ENCODE measurements at regions not wholly inside any gene's neighbourhood (a gene's known extent, or its start where the extent isn't known, plus 50 kb on each side); places are given as distances from the start of the nearest gene placed in this dataset.

DNA sequence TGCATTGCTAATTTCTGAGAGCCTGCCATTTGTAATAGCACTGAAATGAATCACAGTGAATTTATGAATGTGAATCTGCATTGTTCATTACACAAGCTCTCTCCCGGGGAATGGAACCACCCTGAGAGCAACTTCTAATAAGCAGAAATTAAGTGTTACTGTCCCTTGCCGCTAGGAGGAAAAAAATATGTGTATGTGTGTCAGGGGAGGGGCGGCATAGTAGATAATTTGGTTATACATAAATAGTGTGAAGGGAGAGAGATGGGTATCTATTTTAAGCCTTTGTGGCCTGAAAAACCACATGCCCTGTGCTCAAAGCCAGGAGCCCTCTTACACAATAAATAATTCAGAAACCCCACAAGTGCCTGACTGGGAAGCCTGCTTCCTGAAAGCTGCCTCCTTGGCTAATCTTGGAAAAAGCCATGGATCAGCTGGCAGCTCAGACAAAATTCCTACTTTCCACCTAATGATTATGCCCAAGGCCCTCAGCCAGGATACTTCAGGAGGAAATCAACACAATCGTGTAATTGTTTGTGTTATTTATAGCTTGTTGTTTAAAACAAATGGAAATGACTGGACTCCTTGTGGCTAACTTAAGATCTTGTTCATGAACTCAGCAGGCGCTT, 366.2 kb upstream of the KITLG start:
- peak; percentile 76 for DNase-seq (ENCODE audit: low spot score)

DNA sequence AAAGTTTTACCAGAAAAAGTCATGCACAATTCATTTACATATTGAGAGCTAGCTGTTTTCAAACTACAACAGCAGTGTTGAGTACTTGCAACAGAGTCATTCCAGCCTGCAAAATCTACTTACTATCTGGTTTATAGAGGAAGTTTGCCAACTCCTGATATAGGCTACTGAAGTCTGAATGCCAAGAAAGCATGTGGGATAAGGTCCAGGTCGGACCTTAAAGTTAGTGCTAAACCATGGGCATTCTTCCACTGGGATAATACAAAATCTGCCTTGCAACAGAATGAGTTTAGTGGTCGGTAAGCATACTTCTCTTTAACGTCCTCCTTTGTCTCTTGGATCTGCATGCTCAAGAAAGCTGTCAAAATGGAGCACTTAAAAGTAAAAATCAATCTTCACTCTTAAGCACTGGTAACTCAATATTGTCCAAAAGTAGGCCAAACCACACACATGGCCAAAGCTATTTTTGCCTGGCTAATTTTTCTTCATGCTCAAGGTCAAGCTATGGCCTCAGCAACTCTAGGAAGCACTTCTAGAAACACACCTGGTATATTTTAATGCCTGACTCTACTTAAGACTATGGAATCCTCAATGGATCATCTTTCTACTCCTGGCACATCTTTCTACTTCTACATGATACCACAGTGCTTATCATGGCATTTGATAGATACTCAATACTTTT, 364.9 kb upstream of the KITLG start:
- no peak for DNase-seq (ENCODE audit: low spot score)

DNA sequence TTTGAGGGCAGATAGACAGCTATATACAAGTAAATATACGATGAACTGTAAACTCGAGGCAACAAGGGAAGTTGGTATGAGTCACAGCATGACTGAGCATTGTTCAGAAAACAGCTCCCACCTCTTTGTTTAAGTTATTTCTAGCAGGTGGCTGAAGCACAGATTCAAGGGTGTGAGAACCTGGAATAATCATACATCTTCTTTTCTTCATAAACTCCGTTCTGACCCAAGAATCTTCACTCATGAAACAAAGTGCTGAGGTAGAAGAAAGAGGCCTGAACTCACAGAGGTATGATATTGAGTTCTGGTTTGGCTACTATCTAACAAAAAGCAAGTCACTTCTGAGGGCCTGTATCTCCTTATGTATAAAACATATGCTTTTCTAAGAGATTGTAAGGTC, 364.1 kb upstream of the KITLG start:
- DNase-seq (ENCODE audit: low spot score): peak; percentile 76

DNA sequence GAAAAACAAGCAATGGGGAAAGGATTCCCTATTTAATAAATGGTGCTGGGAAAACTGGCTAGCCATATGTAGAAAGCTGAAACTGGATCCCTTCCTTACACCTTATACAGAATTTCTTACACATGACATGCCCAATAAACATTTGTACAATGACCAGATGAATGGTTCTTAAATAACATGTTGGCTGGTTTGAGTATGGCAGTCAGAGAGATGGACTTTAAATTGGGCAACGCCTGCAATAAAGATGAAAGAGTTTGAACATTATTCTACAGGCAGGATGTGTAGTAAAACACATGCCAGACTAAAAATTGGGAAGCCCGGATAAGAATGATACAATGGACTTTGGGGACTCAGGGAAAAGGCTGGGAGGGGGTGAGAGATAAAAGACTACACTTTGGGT, 360.6 kb upstream of the KITLG start:
- DNase-seq (ENCODE audit: low spot score): no peak

DNA sequence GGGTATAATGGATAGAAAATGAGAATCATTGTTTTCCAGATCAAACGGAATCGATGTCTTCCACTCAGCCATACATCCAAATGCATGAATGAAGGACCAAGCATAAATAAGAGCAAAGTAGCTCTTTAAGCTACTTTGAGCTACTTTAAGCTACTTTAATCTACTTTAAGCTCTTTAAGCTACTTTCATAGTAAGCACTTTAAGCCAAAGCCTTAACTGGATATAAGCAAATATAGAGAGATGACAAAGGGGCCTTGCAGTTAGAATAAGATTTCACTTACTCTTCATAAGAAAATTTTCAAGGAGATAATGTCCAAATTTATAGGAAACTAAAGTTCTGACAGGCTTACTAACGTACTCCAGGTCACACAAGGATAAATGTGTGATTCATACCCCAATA, 355.6 kb upstream of the KITLG start:
- DNase-seq (ENCODE audit: low spot score): no peak

DNA sequence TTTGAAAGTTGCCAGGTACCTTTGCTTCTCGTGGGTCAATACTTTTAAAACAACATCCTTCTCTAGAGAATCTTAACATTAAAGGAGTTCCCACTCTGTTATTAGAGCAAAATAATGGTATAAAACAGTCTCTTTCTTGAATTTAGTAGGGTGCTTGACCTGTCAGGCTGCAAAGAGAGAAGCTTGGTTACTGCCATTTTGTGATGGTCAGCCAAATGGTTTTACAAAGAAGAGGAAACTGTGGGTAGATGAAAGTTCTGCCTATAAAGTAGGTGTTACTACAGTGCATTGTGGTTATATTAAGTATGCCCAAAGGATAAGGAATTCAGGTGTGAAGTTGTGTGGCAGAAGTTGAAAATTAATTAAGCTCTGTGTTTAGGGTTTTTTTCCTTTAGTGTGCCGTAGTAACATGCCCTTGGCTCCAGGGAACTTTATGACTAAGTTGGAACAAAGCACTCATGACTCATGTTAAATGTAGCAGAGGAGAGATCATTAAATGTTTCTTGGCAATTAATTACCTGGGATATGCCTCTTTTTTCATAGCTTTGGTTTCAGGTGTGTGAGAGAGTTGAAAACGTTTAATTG, 354.0 kb upstream of the KITLG start:
- peak; percentile 66 for DNase-seq (ENCODE audit: low spot score)

DNA sequence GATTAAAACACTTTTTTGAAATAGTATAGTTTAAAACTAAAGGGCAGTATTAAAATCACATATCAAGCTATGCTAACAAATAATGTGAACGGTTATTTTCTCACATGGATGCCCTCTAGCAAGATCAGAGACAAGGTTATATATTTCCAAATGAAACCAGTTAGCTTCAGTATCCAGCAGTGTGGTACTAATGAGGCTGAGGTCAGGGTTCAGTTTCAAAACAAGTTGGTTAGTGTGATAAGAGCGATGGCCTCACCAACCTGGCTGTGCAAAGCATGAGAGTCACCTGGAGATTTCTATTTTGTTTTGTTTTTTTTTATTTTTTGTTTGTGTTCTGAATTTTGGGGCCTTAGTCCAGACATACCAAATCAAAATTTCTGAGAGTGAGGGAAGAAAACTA, 352.2 kb upstream of the KITLG start:
- DNase-seq (ENCODE audit: low spot score): no peak

DNA sequence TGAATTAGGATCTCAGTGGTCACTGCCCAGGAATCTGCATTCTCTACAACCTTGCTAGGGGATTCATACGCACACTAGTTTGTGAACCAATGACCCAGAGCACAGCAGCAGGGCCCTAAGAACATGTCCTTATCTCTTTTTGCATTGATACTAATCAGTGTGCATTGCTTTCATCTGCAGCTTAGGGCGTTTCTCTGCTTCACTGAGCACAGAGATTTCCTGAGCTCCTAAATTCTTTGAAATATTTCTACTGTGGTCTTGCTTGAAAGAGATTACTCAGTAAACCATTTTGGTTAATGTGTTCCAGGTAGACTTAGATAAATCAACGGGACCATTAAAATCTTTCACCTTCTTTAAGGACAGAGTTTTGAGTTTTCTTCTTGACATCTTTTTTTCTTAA, 351.3 kb upstream of the KITLG start:
- DNase-seq (ENCODE audit: low spot score): no peak

DNA sequence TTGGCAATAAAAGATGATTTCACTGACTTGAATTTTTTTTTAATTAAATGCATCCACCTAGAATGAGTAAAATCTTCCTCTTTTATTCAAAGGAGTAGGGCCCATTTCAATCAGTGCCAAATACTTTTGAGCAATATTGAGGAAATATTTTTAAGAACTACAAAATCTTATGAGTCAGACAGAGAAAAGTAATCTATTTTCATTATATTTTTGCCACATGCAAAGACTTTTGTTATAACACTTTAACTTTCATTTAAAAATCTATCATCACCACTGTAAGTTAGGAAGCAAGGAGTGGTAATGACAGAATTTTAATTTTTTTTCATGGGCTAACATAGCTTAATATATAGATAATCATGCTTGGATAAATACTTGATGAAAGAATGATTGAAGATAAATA, 345.2 kb upstream of the KITLG start:
- DNase-seq (ENCODE audit: low spot score): no peak

DNA sequence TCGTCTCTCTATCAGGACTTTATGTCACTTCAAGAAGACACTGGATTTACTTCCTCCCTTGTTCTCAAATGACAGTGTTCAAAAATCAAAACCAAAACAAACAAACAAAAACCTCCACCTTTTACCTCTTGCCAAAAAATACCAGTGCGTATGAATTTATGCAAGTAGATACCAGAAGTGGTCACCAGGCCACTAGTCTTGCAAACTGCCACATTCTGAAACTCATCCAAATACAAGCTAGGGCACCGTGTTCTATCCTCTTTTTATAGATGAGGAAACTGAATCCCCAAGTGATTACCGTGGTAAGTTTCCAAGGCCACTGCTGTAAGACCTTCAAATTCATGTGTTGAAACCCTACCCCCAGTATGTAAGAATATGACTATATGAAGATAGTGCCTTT, 343.9 kb upstream of the KITLG start:
- DNase-seq (ENCODE audit: low spot score): no peak

DNA sequence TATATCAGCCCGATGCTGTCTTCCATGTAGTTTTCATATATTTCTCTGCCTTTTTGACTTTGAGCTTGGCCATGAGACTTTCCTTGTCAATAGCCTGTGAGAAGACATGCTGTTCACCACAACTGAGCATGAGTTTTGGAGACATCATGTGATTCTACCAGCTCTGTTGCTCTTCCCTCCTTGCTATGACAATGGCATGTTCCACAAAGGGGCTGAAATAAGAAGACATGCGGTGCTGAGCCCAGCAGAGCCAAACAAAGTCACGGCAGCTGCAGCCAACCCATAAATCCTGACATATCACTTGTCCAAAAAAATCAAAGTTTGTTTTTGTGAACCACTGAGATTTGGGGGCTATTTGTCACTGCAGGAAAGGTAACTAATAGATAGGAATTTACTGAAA, 343.4 kb upstream of the KITLG start:
- DNase-seq (ENCODE audit: low spot score): no peak

DNA sequence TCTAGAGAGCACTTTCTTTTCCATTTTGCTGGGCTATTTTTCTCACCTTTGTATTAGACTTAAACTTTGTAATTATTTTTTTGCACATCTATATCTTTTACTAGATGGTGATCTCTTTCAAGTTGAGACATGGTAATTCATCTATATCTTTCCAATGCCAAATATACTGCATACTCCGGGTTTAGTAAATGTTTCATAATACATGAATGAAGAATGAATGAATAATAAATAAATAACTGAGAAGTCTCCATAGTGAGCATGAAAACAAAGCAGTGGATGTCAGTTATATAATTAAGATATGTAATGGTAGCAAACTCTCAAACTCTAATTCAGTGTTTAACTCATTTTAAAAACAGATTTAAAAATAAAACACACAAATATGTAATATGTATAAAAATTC, 342.5 kb upstream of the KITLG start:
- no peak for DNase-seq (ENCODE audit: low spot score)

DNA sequence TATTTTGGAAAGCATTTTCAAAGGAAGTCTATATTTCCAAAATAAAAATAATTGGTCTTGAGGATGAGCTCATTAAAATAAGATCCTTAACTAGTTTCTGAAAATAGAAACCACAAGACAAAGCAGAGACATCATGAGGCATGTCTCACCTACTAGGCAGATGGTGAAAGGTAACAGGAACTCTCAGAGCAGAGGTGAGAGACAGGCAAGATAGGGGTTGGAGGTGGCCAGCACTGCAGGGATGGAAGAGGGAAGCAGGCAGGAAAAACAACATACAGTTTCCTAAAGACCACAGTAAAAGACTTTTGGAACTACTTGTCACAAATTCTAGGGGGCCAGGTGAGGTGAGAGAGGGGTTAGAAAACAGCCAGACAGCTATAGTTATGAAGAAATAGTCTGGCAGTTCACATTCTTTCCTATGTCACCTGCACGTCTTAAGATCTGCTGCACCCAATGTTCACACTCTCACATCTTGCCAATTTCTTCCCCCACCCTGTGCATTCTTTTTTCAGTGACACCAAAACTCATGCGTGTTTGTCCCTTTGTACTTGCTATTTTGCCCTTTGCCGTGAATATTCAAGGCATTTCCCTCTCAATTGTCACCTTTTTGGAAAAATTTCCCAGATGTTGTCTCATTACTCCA, 341.7 kb upstream of the KITLG start:
- DNase-seq (ENCODE audit: low spot score): no peak

DNA sequence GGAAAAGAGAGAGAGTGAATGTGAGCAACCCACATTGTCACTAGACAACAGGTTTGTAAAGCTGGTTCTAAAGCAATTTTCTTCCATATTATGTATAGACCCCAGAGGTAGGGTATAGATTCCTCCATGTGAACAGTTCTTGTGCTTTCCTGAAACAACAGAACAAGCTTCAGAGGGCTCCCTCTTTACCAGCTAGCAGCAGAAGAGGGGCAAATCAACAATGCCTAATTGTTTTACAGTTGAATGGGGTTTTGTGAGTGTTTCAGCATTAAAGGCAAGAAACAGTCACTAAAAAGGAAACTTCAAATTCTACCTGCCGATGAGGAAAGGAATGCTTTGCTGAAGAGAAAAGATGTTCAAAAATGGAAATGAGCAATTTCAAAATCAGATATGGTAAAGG, 341.2 kb upstream of the KITLG start:
- no peak for DNase-seq (ENCODE audit: low spot score)

DNA sequence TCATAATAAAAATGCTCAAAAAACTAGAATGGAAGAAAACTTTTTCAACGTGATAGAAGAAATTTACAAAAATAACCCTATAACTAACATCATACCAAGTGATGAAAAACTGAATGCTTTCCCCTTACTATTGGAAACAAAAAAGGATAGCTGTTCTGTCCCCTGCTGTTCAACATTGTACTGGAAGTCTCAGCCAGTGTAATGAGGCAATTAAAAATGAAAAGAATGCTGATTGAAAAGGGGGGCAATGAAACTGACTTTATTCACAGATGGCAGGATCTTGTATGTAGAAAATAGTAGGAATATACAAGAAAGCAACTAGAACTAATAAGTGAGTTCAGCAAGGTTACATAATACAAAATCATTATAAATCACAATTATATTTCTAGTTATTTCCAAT, 337.9 kb upstream of the KITLG start:
- DNase-seq (ENCODE audit: low spot score): no peak

DNA sequence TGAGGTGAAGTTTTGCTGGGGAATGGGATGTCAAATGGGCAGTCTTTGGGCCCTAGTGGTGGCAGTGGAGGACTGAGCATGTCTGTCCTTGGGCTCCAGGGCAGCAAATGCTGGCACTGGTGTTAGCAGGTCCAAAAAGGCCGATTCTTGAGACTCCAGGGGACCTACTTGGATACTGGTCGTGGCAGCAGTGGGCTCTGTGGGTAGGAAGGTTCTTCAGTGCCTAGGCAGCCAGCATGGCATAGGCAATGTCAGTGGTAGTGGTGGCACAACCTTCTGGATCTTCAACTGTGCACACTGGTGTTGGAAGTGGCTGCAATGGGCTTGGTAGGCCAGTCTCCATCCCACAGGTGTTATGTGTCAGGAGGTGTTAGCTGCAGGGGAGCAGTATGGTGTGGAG, 334.7 kb upstream of the KITLG start:
- no peak for DNase-seq (ENCODE audit: low spot score)

DNA sequence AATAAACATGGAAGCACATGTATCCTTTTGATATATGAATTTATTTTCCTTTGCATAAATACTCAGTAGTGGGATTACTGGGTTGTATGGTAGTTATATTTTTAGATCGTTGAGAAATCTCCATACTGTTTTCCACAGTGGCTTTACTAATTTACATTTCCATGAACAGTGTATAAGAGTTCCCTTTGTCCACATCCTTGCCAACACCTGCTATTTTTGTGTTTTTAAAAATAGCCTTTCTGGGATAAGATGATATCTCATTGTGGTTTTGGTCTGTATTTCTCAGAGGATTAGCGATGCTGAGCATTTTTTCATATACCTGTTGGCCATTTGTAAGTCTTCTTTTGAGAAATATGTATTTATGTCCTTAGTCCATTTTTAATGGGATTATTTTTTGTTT, 329.2 kb upstream of the KITLG start:
- no peak for DNase-seq (ENCODE audit: low spot score)

DNA sequence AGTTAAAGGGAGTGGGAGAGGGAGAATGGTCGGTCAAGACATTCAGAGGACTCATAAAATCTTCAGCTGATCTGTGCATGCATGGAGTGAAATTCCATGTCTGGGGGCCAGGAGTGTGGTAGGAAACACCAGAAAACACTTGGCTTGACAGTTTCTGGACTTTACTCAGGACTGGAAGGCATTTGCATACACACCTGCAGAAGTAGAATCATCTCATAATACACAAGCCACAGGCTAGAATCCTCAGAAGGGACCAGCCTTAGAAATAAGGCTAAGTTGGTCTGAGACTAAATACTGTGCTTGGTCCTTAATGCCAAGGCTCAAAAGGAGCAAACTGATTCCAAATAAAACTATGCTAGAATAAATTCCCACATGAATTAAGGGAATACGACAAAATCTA, 328.1 kb upstream of the KITLG start:
- no peak for DNase-seq (ENCODE audit: low spot score)

DNA sequence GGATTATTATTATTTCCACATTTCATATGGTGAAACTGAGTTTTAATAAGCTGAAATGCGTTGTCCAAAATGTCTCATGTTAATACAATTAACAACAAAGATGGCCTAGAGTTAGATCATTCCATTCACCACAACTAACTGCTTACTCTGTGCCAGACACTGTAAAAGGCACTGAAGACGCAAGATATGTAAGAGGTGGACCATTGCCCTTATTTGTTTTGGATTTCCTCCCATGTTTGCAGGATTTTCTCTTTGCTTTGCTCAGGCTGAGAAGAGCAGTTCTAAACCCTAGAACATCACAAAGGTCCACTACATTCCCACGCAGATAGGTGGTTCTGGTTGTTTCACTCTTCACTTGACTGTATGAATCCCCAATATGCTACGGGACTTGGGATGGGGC, 324.4 kb upstream of the KITLG start:
- DNase-seq (ENCODE audit: low spot score): no peak

DNA sequence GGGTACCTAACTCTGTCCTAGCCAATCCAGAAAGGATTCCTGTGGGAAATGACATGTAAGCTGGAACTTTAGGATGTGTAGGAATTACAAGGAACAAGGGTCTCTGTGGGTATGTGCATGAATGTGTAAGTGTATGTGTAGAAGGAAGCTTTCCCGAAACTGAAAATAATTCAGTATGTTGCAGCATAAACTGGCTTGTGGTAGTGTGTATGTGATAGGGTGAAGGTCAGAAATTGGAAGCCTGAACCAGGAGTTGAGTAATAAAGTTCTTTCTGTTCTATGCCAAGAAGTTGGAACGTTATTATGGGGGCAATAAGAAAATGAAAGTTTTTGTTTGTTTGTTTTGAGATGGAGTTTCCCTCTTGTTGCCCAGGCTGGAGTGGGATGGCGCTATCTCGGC, 323.1 kb upstream of the KITLG start:
- DNase-seq (ENCODE audit: low spot score): no peak

DNA sequence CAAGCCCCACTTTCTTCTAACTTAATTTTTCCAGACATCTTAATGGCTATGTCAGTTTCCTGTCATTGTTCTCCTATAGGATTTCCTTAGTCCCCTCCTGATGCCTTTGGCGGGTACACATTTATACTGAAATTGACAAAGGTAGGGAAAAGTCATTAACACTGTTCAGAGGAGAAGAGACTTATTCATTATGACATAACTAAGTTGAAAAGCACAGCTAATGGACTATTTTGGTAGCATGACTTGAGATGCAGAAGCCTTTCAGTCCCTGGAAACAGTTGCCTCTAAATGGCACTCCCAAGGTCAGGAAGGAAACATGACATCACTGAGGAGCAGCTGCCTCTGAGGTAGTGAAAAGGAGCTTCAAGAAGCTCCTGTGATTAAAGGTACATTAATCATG, 317.5 kb upstream of the KITLG start:
- peak; percentile 1 for DNase-seq (ENCODE audit: low spot score)

DNA sequence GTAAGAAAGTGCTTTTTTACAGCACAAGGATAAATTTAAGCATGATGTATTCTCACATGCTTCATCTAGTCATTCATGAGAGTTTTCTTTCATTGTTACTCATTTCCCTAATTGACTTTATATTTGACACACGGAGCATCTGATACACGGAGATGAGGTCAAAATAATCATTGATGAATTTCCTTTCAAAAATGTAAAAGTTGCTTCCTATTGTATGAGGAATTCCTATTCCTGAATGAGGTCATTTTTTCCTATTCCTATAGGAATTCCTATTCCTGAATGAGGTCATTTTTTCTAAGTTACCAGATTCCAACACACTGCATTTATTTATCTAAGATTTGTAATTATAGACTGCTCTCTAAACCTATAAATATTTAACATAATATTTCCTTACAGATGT, 316.7 kb upstream of the KITLG start:
- DNase-seq (ENCODE audit: low spot score): peak; percentile 3

DNA sequence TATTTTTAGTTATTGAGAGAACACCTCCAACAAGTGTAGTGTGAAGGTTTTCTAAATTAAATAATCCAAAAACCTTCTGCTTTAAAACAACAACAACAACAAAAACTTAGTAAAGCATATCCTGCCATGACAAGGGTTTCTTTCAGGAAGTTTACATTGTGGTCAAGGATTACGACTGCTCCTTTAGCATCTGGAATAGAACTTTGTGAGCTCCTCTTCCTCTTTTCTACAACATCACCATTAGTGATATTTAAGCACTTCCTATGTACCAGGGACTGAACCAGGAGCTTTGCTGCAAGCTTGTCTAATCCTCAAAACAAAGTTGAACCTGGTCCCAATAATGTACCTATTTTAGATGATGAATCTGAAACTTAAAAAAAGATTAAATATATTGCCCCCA, 315.4 kb upstream of the KITLG start:
- DNase-seq (ENCODE audit: low spot score): no peak

Measured in A172 (cell line).